DND-41 (cell line): ENCODE measurements at regions not wholly inside any gene's neighbourhood (a gene's known extent, or its start where the extent isn't known, plus 50 kb on each side); places are given as distances from the start of the nearest gene placed in this dataset.

Experiments
- ATAC-seq: fragments of 200-7000 bp; cut with Tn5 transposase; 3 replicates; pipeline ENCODE4 v1.9.1; 2021; ENCODE audit warnings: low read depth; ENCODE audit not compliant: insufficient read depth
- DNase-seq: peaks from one replicate; pipeline ENCODE4 v3.0.0-alpha.2; 2020
- H2AFZ ChIP-seq: 2 replicates; pipeline ENCODE4 v1.6.0; 2012; ENCODE audit warnings: low read depth, low read length
- H3K27ac ChIP-seq: 2 replicates; pipeline ENCODE4 v1.5.1; 2012; ENCODE audit warnings: low read length, inconsistent platforms
- H3K27me3 ChIP-seq: fragments of 200-600 bp; sonication (generic); 2 replicates; pipeline ENCODE4 v1.6.0; 2012; ENCODE audit warnings: low read length, mild to moderate bottlenecking, inconsistent platforms; ENCODE audit not compliant: insufficient read depth, poor library complexity
- H3K36me3 ChIP-seq: 2 replicates; pipeline ENCODE4 v1.5.1; 2012; ENCODE audit warnings: low read length, inconsistent platforms; ENCODE audit not compliant: insufficient read depth
- H3K4me1 ChIP-seq: 2 replicates; pipeline ENCODE4 v1.5.1; 2012; ENCODE audit warnings: mild to moderate bottlenecking, low read length; ENCODE audit not compliant: insufficient read depth
- H3K4me2 ChIP-seq: 2 replicates; pipeline ENCODE4 v1.6.0; 2012; ENCODE audit warnings: mild to moderate bottlenecking, moderate library complexity, low read length, inconsistent platforms; ENCODE audit not compliant: insufficient read depth
- H3K4me3 ChIP-seq, 2 experiments: fragments of 200-600 bp in 1 of 2; shearing (Covaris generic) in 1 of 2; 2 replicates each; pipeline ENCODE4 v1.5.1; 2012 to 2016; ENCODE audit warnings: inconsistent platforms in 2 of 2, low read length in 2 of 2, mild to moderate bottlenecking in 2 of 2, low read depth in 1 of 2, moderate library complexity in 1 of 2
- H3K79me2 ChIP-seq: 2 replicates; pipeline ENCODE4 v1.6.0; 2012; ENCODE audit warnings: low read length, inconsistent platforms; ENCODE audit not compliant: insufficient read depth
- H3K9ac ChIP-seq: 2 replicates; pipeline ENCODE4 v1.6.0; 2012; ENCODE audit warnings: low read depth, mild to moderate bottlenecking, inconsistent platforms, low read length, moderate library complexity
- H3K9me3 ChIP-seq: 2 replicates; pipeline ENCODE4 v1.5.1; 2012; ENCODE audit warnings: low read length, moderate library complexity, mild to moderate bottlenecking, inconsistent platforms; ENCODE audit not compliant: insufficient read depth, severe bottlenecking
- H4K20me1 ChIP-seq: 2 replicates; pipeline ENCODE4 v1.6.0; 2012; ENCODE audit warnings: low read length; ENCODE audit not compliant: insufficient read depth
- CTCF ChIP-seq: IDR thresholded peaks from 2 replicates; pipeline ENCODE4 v1.5.1; 2012; ENCODE audit warnings: borderline replicate concordance, low read length, moderate library complexity, mild to moderate bottlenecking; ENCODE audit not compliant: poor library complexity, severe bottlenecking; ENCODE audit errors: extremely low read depth
- EZH2 ChIP-seq: IDR thresholded peaks from 3 replicates; pipeline ENCODE4 v1.6.1; 2012; ENCODE audit warnings: borderline replicate concordance, low read depth, mild to moderate bottlenecking, moderate library complexity, low read length, inconsistent platforms; ENCODE audit not compliant: severe bottlenecking

- DNase-seq, result no peak
- Histone ChIP-seq H3K79me2 (no peaks in the 10 kb centered on the region), H3K9ac (no peak overlapping the region), H3K36me3 (no peaks in the 10 kb centered on the region), H3K27ac (no peak overlapping the region), H3K4me1 (no peaks in the 10 kb centered on the region), H3K9me3 (no peaks in the 10 kb centered on the region), H2AFZ (no peak overlapping the region), H4K20me1 (no peaks in the 10 kb centered on the region), H3K4me3 (no peak overlapping the region), H3K27me3 (no peaks in the 10 kb centered on the region), H3K4me2 (no peak overlapping the region)
- TF ChIP-seq EZH2, result no peak
- no peak for TF ChIP-seq CTCF
- no peak for ATAC-seq
Observed at GRCh38 chr4:62457356-62457755, 1257.2 kb downstream of the ADGRL3 start.

GRCh38 chr4:62455871-62456270 lies 1255.7 kb downstream of the ADGRL3 start:
- Histone ChIP-seq H3K9ac (no peak overlapping the region), H3K9me3 (no peaks in the 10 kb centered on the region), H3K27ac (no peak overlapping the region), H3K4me1 (no peaks in the 10 kb centered on the region), H3K27me3 (no peaks in the 10 kb centered on the region), H2AFZ (no peak overlapping the region), H4K20me1 (no peaks in the 10 kb centered on the region), H3K79me2 (no peaks in the 10 kb centered on the region), H3K4me3 (no peak overlapping the region), H3K4me2 (no peak overlapping the region), H3K36me3 (no peaks in the 10 kb centered on the region)
- DNase-seq, result no peak
- no peak for ATAC-seq
- TF ChIP-seq CTCF, result no peak
- TF ChIP-seq EZH2, result no peak

- no peak for ATAC-seq
- no peak overlapping the region for H3K27ac ChIP-seq
- no peaks in the 10 kb centered on the region for H3K27me3 ChIP-seq
- H2AFZ ChIP-seq, result no peak overlapping the region
- no peaks in the 10 kb centered on the region for H3K79me2 ChIP-seq
- H3K9ac ChIP-seq, result no peak overlapping the region
- no peaks in the 10 kb centered on the region for H3K36me3 ChIP-seq
- no peak for DNase-seq
- no peaks in the 10 kb centered on the region for H3K4me1 ChIP-seq
- H3K4me2 ChIP-seq, result no peak overlapping the region
- no peak overlapping the region for H3K4me3 ChIP-seq
- no peaks in the 10 kb centered on the region for H3K9me3 ChIP-seq
- H4K20me1 ChIP-seq, result no peaks in the 10 kb centered on the region
- TF ChIP-seq EZH2, result no peak
- no peak for TF ChIP-seq CTCF
Observed at GRCh38 chr4:62454535-62454934, 1254.4 kb downstream of the ADGRL3 start.

GRCh38 chr4:62450740-62451139 lies 1250.6 kb downstream of the ADGRL3 start:
- H4K20me1 ChIP-seq, result no peaks in the 10 kb centered on the region
- H3K4me2 ChIP-seq, result no peak overlapping the region
- H3K9me3 ChIP-seq, result no peaks in the 10 kb centered on the region
- TF ChIP-seq EZH2, result no peak
- TF ChIP-seq CTCF, result no peak
- DNase-seq (no peak), ATAC-seq (no peak)
- H3K36me3 ChIP-seq, result no peaks in the 10 kb centered on the region
- no peak overlapping the region for H2AFZ ChIP-seq
- H3K79me2 ChIP-seq, result no peaks in the 10 kb centered on the region
- no peak overlapping the region for H3K27ac ChIP-seq
- no peaks in the 10 kb centered on the region for H3K27me3 ChIP-seq
- no peak overlapping the region for H3K9ac ChIP-seq
- no peaks in the 10 kb centered on the region for H3K4me1 ChIP-seq
- no peak overlapping the region for H3K4me3 ChIP-seq
